HG03460 (cell line): ENCODE measurements at regions not wholly inside any gene's neighbourhood (a gene's known extent, or its start where the extent isn't known, plus 50 kb on each side); places are given as distances from the start of the nearest gene placed in this dataset.

Source experiments
- ATAC-seq: cut with Tn5 transposase; IDR thresholded peaks from one replicate; pipeline ENCODE4 v1.9.1; 2021; ENCODE audit not compliant: unreplicated experiment

GRCh38 chr5:89504051-89504450, 621.1 kb upstream of the MEF2C start:
- ATAC-seq = no peak

GRCh38 chr5:89499787-89500186, 616.8 kb upstream of the MEF2C start:
- no peak for ATAC-seq

GRCh38 chr5:89498699-89499098, 615.7 kb upstream of the MEF2C start:
- no peak for ATAC-seq

- no peak for ATAC-seq
Measured at GRCh38 chr5:89493414-89493813, 610.4 kb upstream of the MEF2C start.

- ATAC-seq = no peak
Measured at GRCh38 chr5:89484962-89485361, 602.0 kb upstream of the MEF2C start.

GRCh38 chr5:89480406-89481007, 597.5 kb upstream of the MEF2C start:
- no peak for ATAC-seq

- ATAC-seq = no peak
Measured at GRCh38 chr5:89478851-89479250, 595.9 kb upstream of the MEF2C start.

GRCh38 chr5:89473196-89473595, 590.2 kb upstream of the MEF2C start:
- ATAC-seq = no peak

GRCh38 chr5:89471541-89471940, 588.6 kb upstream of the MEF2C start:
- no peak for ATAC-seq

GRCh38 chr5:89471115-89471514, 588.1 kb upstream of the MEF2C start:
- no peak for ATAC-seq

- ATAC-seq = no peak
Measured at GRCh38 chr5:89470658-89471057, 587.7 kb upstream of the MEF2C start.

- no peak for ATAC-seq
Measured at GRCh38 chr5:89458332-89458656, 575.3 kb upstream of the MEF2C start.

- ATAC-seq = no peak
Measured at GRCh38 chr5:89457411-89458331, 574.7 kb upstream of the MEF2C start.

GRCh38 chr5:89452081-89452480, 569.1 kb upstream of the MEF2C start:
- no peak for ATAC-seq

GRCh38 chr5:89451263-89451662, 568.3 kb upstream of the MEF2C start:
- no peak for ATAC-seq

- ATAC-seq = no peak
Measured at GRCh38 chr5:89450149-89450538, 567.2 kb upstream of the MEF2C start.

- ATAC-seq = no peak
Measured at GRCh38 chr5:89449392-89450148, 566.6 kb upstream of the MEF2C start.

- ATAC-seq = no peak
Measured at GRCh38 chr5:89447027-89447426, 564.0 kb upstream of the MEF2C start.

GRCh38 chr5:89445106-89445745, 562.2 kb upstream of the MEF2C start:
- ATAC-seq = no peak

GRCh38 chr5:89444088-89444487, 561.1 kb upstream of the MEF2C start:
- ATAC-seq = no peak

- no peak for ATAC-seq
Measured at GRCh38 chr5:89443508-89443907, 560.5 kb upstream of the MEF2C start.
